ENCODE measurements at regions not wholly inside any gene's neighbourhood (a gene's known extent, or its start where the extent isn't known, plus 50 kb on each side); places are given as distances from the start of the nearest gene placed in this dataset.
"Not testable (repeated sequence)": the region's sequence is repeated elsewhere in the genome, so short reads cannot be mapped to it uniquely, and the experiment has no call there.

GRCh38 chr2:193428336-193428818, 1233.6 kb upstream of the TMEFF2 start:
- Histone ChIP-seq H3K79me2 (no peaks in the 10 kb centered on the region), H2AFZ (no peak overlapping the region), H3K9me3 (ENCODE audit: low read depth) (no peaks in the 10 kb centered on the region), H3K27me3 (no peaks in the 10 kb centered on the region), H3K27ac (peak overlapping the region; percentile 52), H3K4me3 (no peak overlapping the region), H4K20me1 (ENCODE audit: insufficient read depth, poor library complexity, severe bottlenecking) (no peaks in the 10 kb centered on the region), H3K36me3 (replicated peaks; ENCODE audit: insufficient read depth, low read depth) (no peaks in the 10 kb centered on the region), H3K9me2 (replicated peaks; ENCODE audit: insufficient read depth) (no peaks in the 10 kb centered on the region), H3K4me2 (peak overlapping the region; percentile 8), H3K4me1 (ENCODE audit: insufficient read depth) (peaks cover 5% of the 10 kb centered on the region)
- 43% methylated on average over 3 of the region's 3 CpGs for WGBS (ENCODE audit: low lambda C conversion rate, missing lambda C conversion rate)
- TF ChIP-seq, protein P1, sequence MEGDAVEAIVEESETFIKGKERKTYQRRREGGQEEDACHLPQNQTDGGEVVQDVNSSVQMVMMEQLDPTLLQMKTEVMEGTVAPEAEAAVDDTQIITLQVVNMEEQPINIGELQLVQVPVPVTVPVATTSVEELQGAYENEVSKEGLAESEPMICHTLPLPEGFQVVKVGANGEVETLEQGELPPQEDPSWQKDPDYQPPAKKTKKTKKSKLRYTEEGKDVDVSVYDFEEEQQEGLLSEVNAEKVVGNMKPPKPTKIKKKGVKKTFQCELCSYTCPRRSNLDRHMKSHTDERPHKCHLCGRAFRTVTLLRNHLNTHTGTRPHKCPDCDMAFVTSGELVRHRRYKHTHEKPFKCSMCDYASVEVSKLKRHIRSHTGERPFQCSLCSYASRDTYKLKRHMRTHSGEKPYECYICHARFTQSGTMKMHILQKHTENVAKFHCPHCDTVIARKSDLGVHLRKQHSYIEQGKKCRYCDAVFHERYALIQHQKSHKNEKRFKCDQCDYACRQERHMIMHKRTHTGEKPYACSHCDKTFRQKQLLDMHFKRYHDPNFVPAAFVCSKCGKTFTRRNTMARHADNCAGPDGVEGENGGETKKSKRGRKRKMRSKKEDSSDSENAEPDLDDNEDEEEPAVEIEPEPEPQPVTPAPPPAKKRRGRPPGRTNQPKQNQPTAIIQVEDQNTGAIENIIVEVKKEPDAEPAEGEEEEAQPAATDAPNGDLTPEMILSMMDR (IDR thresholded peaks at IDR 0.05; ENCODE audit: poor library complexity) = no peak
- TF ChIP-seq EZH2phosphoT487 (IDR thresholded peaks at IDR 0.05; ENCODE audit: low read depth, severe bottlenecking, unreplicated experiment) (no peak), EZH2 (IDR thresholded peaks at IDR 0.05; ENCODE audit: borderline replicate concordance) (no peak)
- peak; percentile 52 for DNase-seq (ENCODE audit: low spot score)

DNA sequence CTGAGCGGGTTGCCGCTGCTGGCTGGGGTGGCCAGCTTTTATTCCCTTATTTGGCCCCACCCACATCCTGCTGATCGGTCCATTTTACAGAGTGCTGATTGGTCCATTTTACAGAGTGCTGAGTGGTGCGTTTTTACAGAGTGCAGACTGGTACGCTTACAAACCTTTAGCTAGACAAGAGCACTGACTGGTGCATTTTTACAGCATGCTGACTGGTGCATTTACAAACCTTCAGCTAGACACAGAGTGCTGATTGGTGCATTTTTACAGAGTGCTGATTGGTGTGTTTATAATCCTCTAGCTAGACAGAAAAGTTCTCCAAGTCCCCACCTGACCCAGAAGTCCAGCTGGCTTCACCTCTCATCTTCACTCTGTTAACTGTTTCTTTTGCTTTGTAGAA, 1217.6 kb upstream of the TMEFF2 start:
- not testable (repeated sequence) for H3K9me2 ChIP-seq (replicated peaks; ENCODE audit: insufficient read depth); H3K9me3 ChIP-seq (ENCODE audit: low read depth); H3K27me3 ChIP-seq; H3K4me1 ChIP-seq (ENCODE audit: insufficient read depth); H3K4me2 ChIP-seq; DNase-seq (ENCODE audit: low spot score); H4K20me1 ChIP-seq (ENCODE audit: insufficient read depth, poor library complexity, severe bottlenecking); H3K36me3 ChIP-seq (replicated peaks; ENCODE audit: insufficient read depth, low read depth); H3K79me2 ChIP-seq; H2AFZ ChIP-seq; H3K4me3 ChIP-seq; H3K27ac ChIP-seq
- 93% methylated on average over 5 of the region's 5 CpGs for WGBS (ENCODE audit: low lambda C conversion rate, missing lambda C conversion rate)

- Histone ChIP-seq H3K9me3 (ENCODE audit: low read depth) (no peaks in the 10 kb centered on the region), H3K9me2 (replicated peaks; ENCODE audit: insufficient read depth) (peaks cover 4% of the 10 kb centered on the region), H3K27ac (no peak overlapping the region), H3K36me3 (replicated peaks; ENCODE audit: insufficient read depth, low read depth) (no peaks in the 10 kb centered on the region), H4K20me1 (ENCODE audit: insufficient read depth, poor library complexity, severe bottlenecking) (no peaks in the 10 kb centered on the region), H3K4me1 (ENCODE audit: insufficient read depth) (no peaks in the 10 kb centered on the region), H3K4me3 (no peak overlapping the region), H3K4me2 (no peak overlapping the region), H3K79me2 (no peaks in the 10 kb centered on the region), H3K27me3 (no peaks in the 10 kb centered on the region), H2AFZ (no peak overlapping the region)
- TF ChIP-seq EZH2phosphoT487 (IDR thresholded peaks at IDR 0.05; ENCODE audit: low read depth, severe bottlenecking, unreplicated experiment) (no peak), EZH2 (IDR thresholded peaks at IDR 0.05; ENCODE audit: borderline replicate concordance) (no peak)
- TF ChIP-seq, protein P1 (IDR thresholded peaks at IDR 0.05; ENCODE audit: poor library complexity) = no peak
- 74% methylated on average over 1 of the region's 1 CpG for WGBS (ENCODE audit: low lambda C conversion rate, missing lambda C conversion rate)
- DNase-seq (ENCODE audit: low spot score) = no peak
These were observed 1215.2 kb upstream of the TMEFF2 start for GRCh38 chr2:193409951-193410350.

DNA sequence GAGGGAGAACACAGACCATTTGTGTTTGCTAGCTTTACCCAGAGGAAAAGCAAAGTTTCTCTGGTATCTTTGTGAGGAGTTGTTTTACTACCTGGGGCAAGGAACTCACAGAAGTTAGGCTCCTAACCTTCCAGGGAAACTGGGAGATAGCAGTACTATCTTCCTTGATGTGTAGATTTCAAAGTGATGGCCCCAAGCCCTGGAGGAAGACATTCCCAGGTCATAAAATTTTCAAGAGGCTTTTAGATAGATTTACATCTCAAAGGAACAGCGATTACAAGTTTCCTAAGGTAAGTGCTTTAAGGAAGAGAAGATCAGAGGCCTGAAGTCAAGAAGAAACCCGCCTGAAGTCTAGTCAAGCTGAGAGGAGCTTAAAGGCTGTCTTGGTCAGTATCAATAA, 1187.8 kb upstream of the TMEFF2 start:
- Histone ChIP-seq H3K79me2 (no peaks in the 10 kb centered on the region), H3K9me3 (ENCODE audit: low read depth) (no peaks in the 10 kb centered on the region), H3K9me2 (replicated peaks; ENCODE audit: insufficient read depth) (no peaks in the 10 kb centered on the region), H3K27me3 (no peaks in the 10 kb centered on the region), H3K4me3 (no peak overlapping the region), H3K4me2 (no peak overlapping the region), H3K27ac (no peak overlapping the region), H3K4me1 (ENCODE audit: insufficient read depth) (no peaks in the 10 kb centered on the region), H4K20me1 (ENCODE audit: insufficient read depth, poor library complexity, severe bottlenecking) (no peaks in the 10 kb centered on the region), H2AFZ (no peak overlapping the region), H3K36me3 (replicated peaks; ENCODE audit: insufficient read depth, low read depth) (no peaks in the 10 kb centered on the region)
- TF ChIP-seq EZH2 (IDR thresholded peaks at IDR 0.05; ENCODE audit: borderline replicate concordance) (no peak), EZH2phosphoT487 (IDR thresholded peaks at IDR 0.05; ENCODE audit: low read depth, severe bottlenecking, unreplicated experiment) (no peak)
- TF ChIP-seq, protein P1 (IDR thresholded peaks at IDR 0.05; ENCODE audit: poor library complexity) = no peak
- no peak for DNase-seq (ENCODE audit: low spot score)
- WGBS (ENCODE audit: low lambda C conversion rate, missing lambda C conversion rate) = 41% methylated on average over 2 of the region's 2 CpGs

Data from hepatocyte (in vitro differentiated cells).